Natural killer cell treated with Interleukin-12 subunit alpha and Interleukin-12 subunit beta and Interleukin-15 and Interleukin-18, amount 100 ng/mL, for 72 hours (primary cell): ENCODE measurements at regions not wholly inside any gene's neighbourhood (a gene's known extent, or its start where the extent isn't known, plus 50 kb on each side); places are given as distances from the start of the nearest gene placed in this dataset.

Experiments used
- ATAC-seq, 2 donors: fragments of 150-1000 bp; cut with Tn5 transposase in 1 of 2; sonication (Bioruptor Pico), chemical (Tn5 transposase) in 1 of 2; 2 replicates each; pipeline ENCODE4 v1.10.0; 2021
- DNase-seq: peaks from one replicate; pipeline ENCODE4 v3.0.0; 2022; ENCODE audit warnings: low spot score
- H3K27ac Mint-ChIP-seq, 2 donors: 1 replicate in 1 of 2; 2 replicates in 1 of 2; pipeline ENCODE4 v1.8.0; 2022; ENCODE audit warnings: mixed read lengths in 2 of 2, mild to moderate bottlenecking in 1 of 2, moderate library complexity in 1 of 2
- H3K27me3 Mint-ChIP-seq, 2 donors: 1 replicate in 1 of 2; 2 replicates in 1 of 2; pipeline ENCODE4 v1.8.0; 2022; ENCODE audit warnings: mixed read lengths in 2 of 2
- H3K36me3 Mint-ChIP-seq: one replicate; pipeline ENCODE4 v1.8.0; 2022; ENCODE audit warnings: mixed read lengths
- H3K4me1 Mint-ChIP-seq, 2 donors: 1 replicate in 1 of 2; 2 replicates in 1 of 2; pipeline ENCODE4 v1.8.0; 2022; ENCODE audit warnings: low read depth in 2 of 2, mixed read lengths in 2 of 2, mild to moderate bottlenecking in 1 of 2
- H3K4me3 Mint-ChIP-seq: one replicate; pipeline ENCODE4 v1.8.0; 2022; ENCODE audit warnings: mixed read lengths
- H3K9me3 Mint-ChIP-seq: 2 replicates; pipeline ENCODE4 v1.8.0; 2022; ENCODE audit warnings: mixed read lengths

DNA sequence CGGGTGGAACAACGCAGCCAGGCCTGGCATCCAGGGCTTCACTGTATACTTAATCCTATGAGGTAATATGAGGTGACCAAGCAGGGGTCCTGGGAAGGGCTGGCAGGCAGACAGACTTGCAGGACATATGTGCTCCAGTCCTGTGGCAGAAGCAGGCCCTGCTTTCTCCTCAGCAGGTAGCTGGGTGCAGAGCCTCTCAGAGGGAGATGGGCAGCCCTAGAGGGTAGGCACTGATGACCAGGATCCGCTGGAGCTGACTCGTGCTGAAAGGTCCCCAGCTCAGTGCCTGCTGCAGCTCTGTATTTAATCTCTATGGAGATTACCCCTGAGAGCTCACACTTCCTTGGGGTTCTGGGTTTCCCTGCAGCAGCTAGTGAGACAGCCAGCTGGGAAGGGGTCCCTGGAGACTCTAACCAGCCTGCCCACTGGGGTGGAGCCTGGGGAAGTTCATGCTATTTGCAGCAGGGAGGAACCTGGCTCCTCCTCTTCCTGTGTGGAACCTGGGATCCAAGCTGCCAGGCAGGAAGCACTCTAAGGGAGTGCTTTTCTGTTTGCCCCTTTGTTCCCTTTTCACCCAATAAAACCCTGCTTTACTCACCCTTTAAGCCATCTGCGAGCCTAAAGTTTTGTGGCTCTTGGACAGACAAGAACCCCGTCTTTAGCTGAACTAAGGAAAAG, 339.2 kb downstream of the DCAF12L2 start:
- H3K27ac Mint-ChIP-seq, result no peak overlapping the region
- no peaks in the 10 kb centered on the region for H3K36me3 Mint-ChIP-seq
- no peak for ATAC-seq
- no peaks in the 10 kb centered on the region for H3K4me1 Mint-ChIP-seq
- H3K9me3 Mint-ChIP-seq, result peaks cover 12% of the 10 kb centered on the region
- no peak for DNase-seq
- peaks cover 0 to 2% of the 10 kb centered on the region in 2 donors for H3K27me3 Mint-ChIP-seq
- H3K4me3 Mint-ChIP-seq, result no peak overlapping the region

DNA sequence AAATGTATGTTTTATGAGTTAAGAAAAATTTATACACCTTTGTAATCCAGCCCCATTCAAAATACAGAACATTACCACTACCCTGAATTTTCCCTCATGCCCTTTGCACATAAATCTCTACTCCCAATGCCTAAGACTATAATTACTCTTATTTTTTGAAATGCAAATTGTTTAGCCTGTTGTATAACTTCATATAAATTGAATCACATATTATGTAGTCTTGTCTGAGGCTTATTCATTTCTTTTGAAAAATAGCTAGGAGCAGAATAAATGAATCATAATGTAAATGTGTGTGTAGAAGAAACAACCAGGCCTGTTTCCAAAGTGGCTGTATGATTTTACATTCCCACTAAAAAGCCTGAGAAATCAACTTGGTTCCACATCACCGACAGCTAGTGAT, 319.8 kb downstream of the DCAF12L2 start:
- no peak for ATAC-seq
- H3K9me3 Mint-ChIP-seq, result no peaks in the 10 kb centered on the region
- no peak for DNase-seq
- H3K27me3 Mint-ChIP-seq, result no peaks in the 10 kb centered on the region
- H3K4me3 Mint-ChIP-seq, result no peak overlapping the region
- no peaks in the 10 kb centered on the region for H3K4me1 Mint-ChIP-seq
- H3K27ac Mint-ChIP-seq, result no peak overlapping the region
- no peaks in the 10 kb centered on the region for H3K36me3 Mint-ChIP-seq

GRCh38 chrX:125850693-125851092, 315.4 kb downstream of the DCAF12L2 start:
- Mint-ChIP-seq H3K4me3 (no peak overlapping the region), H3K4me1 (no peaks in the 10 kb centered on the region), H3K36me3 (no peaks in the 10 kb centered on the region), H3K9me3 (no peaks in the 10 kb centered on the region), H3K27me3 (no peaks in the 10 kb centered on the region), H3K27ac (no peak overlapping the region)
- no peak for ATAC-seq
- DNase-seq, result no peak

DNA sequence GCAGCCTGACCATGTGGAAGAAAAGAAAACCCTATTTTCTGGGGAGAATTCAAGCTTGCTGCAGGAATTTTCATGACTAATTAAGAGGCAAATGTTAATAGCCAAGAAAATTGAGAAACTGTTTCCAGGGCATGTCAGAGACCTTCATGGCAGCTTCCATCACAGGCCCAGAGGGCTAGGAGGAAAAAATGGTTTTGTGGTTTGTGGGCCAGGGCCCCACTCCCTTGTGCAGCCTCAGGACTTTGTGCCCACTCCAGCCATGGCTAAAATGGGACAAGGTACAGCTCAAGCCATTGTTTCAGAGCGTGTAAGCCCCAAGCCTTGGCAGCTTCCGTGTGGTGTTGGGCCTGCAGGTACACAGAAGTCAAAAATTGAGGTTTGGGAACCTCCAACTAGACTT, 282.9 kb downstream of the DCAF12L2 start:
- ATAC-seq (no peak), DNase-seq (no peak)
- Mint-ChIP-seq H3K4me1 (no peaks in the 10 kb centered on the region), H3K4me3 (no peak overlapping the region), H3K27me3 (no peaks in the 10 kb centered on the region), H3K27ac (no peak overlapping the region), H3K9me3 (peaks cover 3% of the 10 kb centered on the region), H3K36me3 (no peaks in the 10 kb centered on the region)

DNA sequence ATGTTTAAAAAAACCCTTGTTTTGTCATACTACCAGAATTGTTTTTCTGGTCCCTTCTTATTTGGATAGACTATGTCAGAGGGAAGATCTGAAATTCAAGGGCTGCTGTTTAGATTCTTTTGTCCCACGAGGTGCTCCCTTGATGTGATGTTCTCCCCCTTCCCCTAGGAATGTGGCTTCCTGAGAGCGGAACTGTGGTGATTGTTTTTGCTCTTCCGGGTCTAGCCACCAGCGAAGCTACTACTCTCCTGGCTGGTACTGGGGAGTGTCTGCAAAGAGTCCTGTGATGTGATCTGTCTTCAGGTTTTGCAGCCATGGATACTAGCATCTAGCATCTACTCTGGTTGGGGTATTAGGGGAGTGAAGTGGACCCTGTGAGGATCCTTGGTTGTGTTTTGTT, 271.1 kb downstream of the DCAF12L2 start:
- peaks cover 6% of the 10 kb centered on the region for H3K9me3 Mint-ChIP-seq
- no peaks in the 10 kb centered on the region for H3K4me1 Mint-ChIP-seq
- H3K36me3 Mint-ChIP-seq, result no peaks in the 10 kb centered on the region
- ATAC-seq, result no peak
- no peaks in the 10 kb centered on the region for H3K27me3 Mint-ChIP-seq
- H3K27ac Mint-ChIP-seq, result no peak overlapping the region
- no peak for DNase-seq
- no peak overlapping the region for H3K4me3 Mint-ChIP-seq

- Mint-ChIP-seq H3K27ac (no peak overlapping the region), H3K4me3 (no peak overlapping the region), H3K4me1 (no peaks in the 10 kb centered on the region), H3K9me3 (peaks cover 6% of the 10 kb centered on the region), H3K36me3 (no peaks in the 10 kb centered on the region), H3K27me3 (no peaks in the 10 kb centered on the region)
- ATAC-seq (no peak), DNase-seq (no peak)
Observed at GRCh38 chrX:125895518-125895917, 270.6 kb downstream of the DCAF12L2 start.

GRCh38 chrX:125926295-125926694, 239.8 kb downstream of the DCAF12L2 start:
- DNase-seq, result no peak
- Mint-ChIP-seq H3K27me3 (no peaks in the 10 kb centered on the region), H3K4me3 (no peak overlapping the region), H3K27ac (no peak overlapping the region), H3K4me1 (no peaks in the 10 kb centered on the region), H3K36me3 (peaks cover 4% of the 10 kb centered on the region), H3K9me3 (peaks cover 5% of the 10 kb centered on the region)
- ATAC-seq, result no peak

DNA sequence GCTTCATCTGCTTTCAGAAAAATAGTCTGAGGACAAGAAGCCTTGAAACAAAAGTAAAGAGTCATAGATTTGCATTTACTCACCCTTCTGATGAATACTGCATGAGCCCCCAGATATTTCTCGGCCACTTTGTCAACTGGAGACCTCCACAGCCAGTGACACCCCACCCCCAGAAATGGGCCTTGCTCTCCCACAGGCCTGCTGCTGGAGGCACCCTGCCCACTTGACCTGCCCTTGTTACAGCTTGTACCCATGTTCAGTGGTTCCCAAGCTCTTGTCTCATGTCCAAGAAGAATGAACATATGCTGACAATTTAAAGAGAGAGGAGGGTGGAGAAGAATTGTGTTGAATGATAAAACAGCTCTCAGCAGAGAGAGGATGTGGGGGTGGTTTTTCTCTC, 225.1 kb downstream of the DCAF12L2 start:
- no peak for DNase-seq
- no peaks in the 10 kb centered on the region for H3K9me3 Mint-ChIP-seq
- no peak for ATAC-seq

GRCh38 chrX:125947501-125947900, 218.6 kb downstream of the DCAF12L2 start:
- DNase-seq, result no peak
- Mint-ChIP-seq H3K4me3 (no peak overlapping the region), H3K36me3 (no peaks in the 10 kb centered on the region), H3K27ac (no peak overlapping the region), H3K9me3 (peaks cover 3% of the 10 kb centered on the region), H3K27me3 (peaks cover 0 to 3% of the 10 kb centered on the region in 2 donors), H3K4me1 (no peaks in the 10 kb centered on the region)
- no peak for ATAC-seq

More for the DNA sequence above, 225.1 kb downstream of the DCAF12L2 start:
- no peak overlapping the region for H3K4me3 Mint-ChIP-seq
- H3K36me3 Mint-ChIP-seq, result peaks cover 4% of the 10 kb centered on the region
- H3K4me1 Mint-ChIP-seq, result no peaks in the 10 kb centered on the region
- H3K27me3 Mint-ChIP-seq, result no peaks in the 10 kb centered on the region
- H3K27ac Mint-ChIP-seq, result no peak overlapping the region

DNA sequence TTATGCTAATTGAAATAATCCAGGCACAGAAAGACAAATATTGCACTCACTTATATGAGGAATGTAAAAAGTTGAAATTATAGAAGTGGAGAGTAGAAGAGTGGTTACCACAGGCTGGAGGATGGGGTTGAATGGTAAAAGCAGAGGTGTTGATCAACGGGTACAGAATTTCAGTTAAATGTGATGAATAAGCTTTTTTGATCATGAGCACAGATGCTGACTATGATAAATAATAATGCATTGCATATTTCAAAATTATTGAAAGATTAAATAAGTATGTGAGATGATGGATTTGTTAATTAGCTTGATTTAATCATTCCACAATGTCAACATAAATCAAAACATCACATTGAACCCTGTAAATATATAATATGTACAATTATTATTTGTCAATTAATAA, 213.1 kb downstream of the DCAF12L2 start:
- H3K4me3 Mint-ChIP-seq, result no peak overlapping the region
- H3K9me3 Mint-ChIP-seq, result no peaks in the 10 kb centered on the region
- no peaks in the 10 kb centered on the region for H3K36me3 Mint-ChIP-seq
- no peaks in the 10 kb centered on the region for H3K27me3 Mint-ChIP-seq
- no peak overlapping the region for H3K27ac Mint-ChIP-seq
- DNase-seq, result no peak
- no peaks in the 10 kb centered on the region for H3K4me1 Mint-ChIP-seq
- no peak for ATAC-seq

- no peaks in the 10 kb centered on the region for H3K4me1 Mint-ChIP-seq
- no peak overlapping the region for H3K27ac Mint-ChIP-seq
- no peak overlapping the region for H3K4me3 Mint-ChIP-seq
- H3K36me3 Mint-ChIP-seq, result no peaks in the 10 kb centered on the region
- ATAC-seq (no peak), DNase-seq (no peak)
- no peaks in the 10 kb centered on the region for H3K9me3 Mint-ChIP-seq
- H3K27me3 Mint-ChIP-seq, result no peaks in the 10 kb centered on the region
Observed at GRCh38 chrX:125953814-125954213, 212.3 kb downstream of the DCAF12L2 start.

GRCh38 chrX:125954236-125954635, 211.9 kb downstream of the DCAF12L2 start:
- H3K4me3 Mint-ChIP-seq, result no peak overlapping the region
- no peaks in the 10 kb centered on the region for H3K9me3 Mint-ChIP-seq
- H3K27ac Mint-ChIP-seq, result no peak overlapping the region
- ATAC-seq (no peak), DNase-seq (no peak)
- H3K4me1 Mint-ChIP-seq, result no peaks in the 10 kb centered on the region
- H3K36me3 Mint-ChIP-seq, result no peaks in the 10 kb centered on the region
- H3K27me3 Mint-ChIP-seq, result no peaks in the 10 kb centered on the region

DNA sequence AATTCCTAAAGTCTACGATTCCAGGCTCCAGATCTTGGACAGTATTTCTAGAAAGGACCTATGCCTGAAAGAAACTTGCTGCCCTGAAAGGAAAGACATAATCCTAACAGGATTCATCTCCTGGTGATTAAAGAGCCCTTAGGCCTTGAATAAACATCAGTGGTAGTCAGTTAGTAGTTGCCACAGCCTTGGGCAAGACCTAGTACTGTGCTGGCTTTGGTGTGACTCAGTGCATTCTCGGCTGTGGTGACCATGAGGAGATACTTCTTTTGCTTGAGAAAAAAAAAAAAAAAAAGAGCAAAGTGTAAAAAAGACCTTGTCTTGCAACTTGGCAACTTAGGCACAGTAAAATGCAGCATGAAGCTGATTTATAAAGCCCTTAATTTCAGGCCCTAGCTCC, 188.2 kb downstream of the DCAF12L2 start:
- H3K36me3 Mint-ChIP-seq, result no peaks in the 10 kb centered on the region
- H3K27ac Mint-ChIP-seq, result no peak overlapping the region
- no peaks in the 10 kb centered on the region for H3K4me1 Mint-ChIP-seq
- no peaks in the 10 kb centered on the region for H3K27me3 Mint-ChIP-seq
- no peak for DNase-seq
- no peak overlapping the region for H3K4me3 Mint-ChIP-seq
- ATAC-seq, result no peak
- H3K9me3 Mint-ChIP-seq, result peaks cover 12% of the 10 kb centered on the region

GRCh38 chrX:125998432-125998831, 167.7 kb downstream of the DCAF12L2 start:
- no peak for DNase-seq
- no peaks in the 10 kb centered on the region for H3K9me3 Mint-ChIP-seq
- no peak overlapping the region for H3K4me3 Mint-ChIP-seq
- ATAC-seq, result no peak
- no peak overlapping the region for H3K27ac Mint-ChIP-seq
- peaks cover 0 to 3% of the 10 kb centered on the region in 2 donors for H3K27me3 Mint-ChIP-seq
- no peaks in the 10 kb centered on the region for H3K36me3 Mint-ChIP-seq
- no peaks in the 10 kb centered on the region for H3K4me1 Mint-ChIP-seq

GRCh38 chrX:126027229-126027628, 138.9 kb downstream of the DCAF12L2 start:
- DNase-seq (no peak), ATAC-seq (no peak)
- Mint-ChIP-seq H3K4me1 (no peaks in the 10 kb centered on the region), H3K9me3 (no peaks in the 10 kb centered on the region), H3K36me3 (no peaks in the 10 kb centered on the region), H3K27me3 (no peaks in the 10 kb centered on the region), H3K4me3 (no peak overlapping the region), H3K27ac (no peak overlapping the region)
